OCI-LY3 (cell line): ENCODE measurements at regions not wholly inside any gene's neighbourhood (a gene's known extent, or its start where the extent isn't known, plus 50 kb on each side); places are given as distances from the start of the nearest gene placed in this dataset.

ENCODE experiments used
- EZH2phosphoT487 ChIP-seq: fragments of 200-600 bp; shearing (Covaris generic); IDR thresholded peaks from 2 replicates; pipeline ENCODE4 v1.6.1; 2018; ENCODE audit warnings: antibody characterized with exemption, mixed run types, low read depth
- TF ChIP-seq, protein P1 (sequence below): fragments of 200-600, 300-600 bp; sonication (generic); IDR thresholded peaks from 2 replicates; pipeline ENCODE4 v1.5.1; 2014; ENCODE audit warnings: antibody characterized with exemption, low read length, low read depth

DNA sequence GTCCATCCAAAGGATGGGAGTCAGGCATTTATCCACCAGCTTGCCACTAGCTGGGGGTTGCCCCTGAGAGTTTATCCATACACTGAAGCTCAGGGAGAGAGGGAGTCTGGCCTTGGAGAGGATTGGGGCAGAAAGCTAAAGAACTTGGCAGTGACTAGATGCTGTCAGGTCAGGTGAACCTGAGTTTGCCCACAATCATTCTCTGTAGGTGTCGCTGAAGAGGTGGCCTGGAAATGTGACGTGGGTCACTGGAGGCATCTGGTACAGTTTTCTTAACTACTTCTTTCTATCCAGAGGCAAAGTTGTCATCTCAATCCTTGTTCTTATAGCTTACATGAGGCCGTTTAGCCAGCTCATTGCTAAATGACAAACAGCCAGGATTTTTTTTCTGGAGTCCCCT lies 298.0 kb upstream of the CTNNB1 start:
- TF ChIP-seq, protein P1, sequence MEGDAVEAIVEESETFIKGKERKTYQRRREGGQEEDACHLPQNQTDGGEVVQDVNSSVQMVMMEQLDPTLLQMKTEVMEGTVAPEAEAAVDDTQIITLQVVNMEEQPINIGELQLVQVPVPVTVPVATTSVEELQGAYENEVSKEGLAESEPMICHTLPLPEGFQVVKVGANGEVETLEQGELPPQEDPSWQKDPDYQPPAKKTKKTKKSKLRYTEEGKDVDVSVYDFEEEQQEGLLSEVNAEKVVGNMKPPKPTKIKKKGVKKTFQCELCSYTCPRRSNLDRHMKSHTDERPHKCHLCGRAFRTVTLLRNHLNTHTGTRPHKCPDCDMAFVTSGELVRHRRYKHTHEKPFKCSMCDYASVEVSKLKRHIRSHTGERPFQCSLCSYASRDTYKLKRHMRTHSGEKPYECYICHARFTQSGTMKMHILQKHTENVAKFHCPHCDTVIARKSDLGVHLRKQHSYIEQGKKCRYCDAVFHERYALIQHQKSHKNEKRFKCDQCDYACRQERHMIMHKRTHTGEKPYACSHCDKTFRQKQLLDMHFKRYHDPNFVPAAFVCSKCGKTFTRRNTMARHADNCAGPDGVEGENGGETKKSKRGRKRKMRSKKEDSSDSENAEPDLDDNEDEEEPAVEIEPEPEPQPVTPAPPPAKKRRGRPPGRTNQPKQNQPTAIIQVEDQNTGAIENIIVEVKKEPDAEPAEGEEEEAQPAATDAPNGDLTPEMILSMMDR, result no peak
- TF ChIP-seq EZH2phosphoT487, result no peak
